A673 (cell line): ENCODE measurements at regions not wholly inside any gene's neighbourhood (a gene's known extent, or its start where the extent isn't known, plus 50 kb on each side); places are given as distances from the start of the nearest gene placed in this dataset.

ENCODE experiments used
- CTCF ChIP-seq: fragments of 300-800, 200-600 bp; sonication (generic); conservative IDR thresholded peaks from 2 replicates; pipeline ENCODE4 v1.5.1; 2017; ENCODE audit warnings: low read depth, mild to moderate bottlenecking, antibody characterized with exemption, low read length, moderate library complexity, mixed read lengths
- EZH2 ChIP-seq: fragments of 200-600 bp; sonication (generic); IDR thresholded peaks from 2 replicates; pipeline ENCODE4 v1.6.1; 2017; ENCODE audit warnings: borderline replicate concordance, low read depth, mild to moderate bottlenecking, mixed read lengths, antibody characterized with exemption, low read length; ENCODE audit not compliant: poor library complexity, severe bottlenecking

GRCh38 chr4:41405464-41406112 is 132.4 kb upstream of the LIMCH1 start:
- no peak for TF ChIP-seq CTCF
- no peak for TF ChIP-seq EZH2
